ENCODE measurements at regions not wholly inside any gene's neighbourhood (a gene's known extent, or its start where the extent isn't known, plus 50 kb on each side); places are given as distances from the start of the nearest gene placed in this dataset.
"Not testable (repeated sequence)": the region's sequence is repeated elsewhere in the genome, so short reads cannot be mapped to it uniquely, and the experiment has no call there.

DNA sequence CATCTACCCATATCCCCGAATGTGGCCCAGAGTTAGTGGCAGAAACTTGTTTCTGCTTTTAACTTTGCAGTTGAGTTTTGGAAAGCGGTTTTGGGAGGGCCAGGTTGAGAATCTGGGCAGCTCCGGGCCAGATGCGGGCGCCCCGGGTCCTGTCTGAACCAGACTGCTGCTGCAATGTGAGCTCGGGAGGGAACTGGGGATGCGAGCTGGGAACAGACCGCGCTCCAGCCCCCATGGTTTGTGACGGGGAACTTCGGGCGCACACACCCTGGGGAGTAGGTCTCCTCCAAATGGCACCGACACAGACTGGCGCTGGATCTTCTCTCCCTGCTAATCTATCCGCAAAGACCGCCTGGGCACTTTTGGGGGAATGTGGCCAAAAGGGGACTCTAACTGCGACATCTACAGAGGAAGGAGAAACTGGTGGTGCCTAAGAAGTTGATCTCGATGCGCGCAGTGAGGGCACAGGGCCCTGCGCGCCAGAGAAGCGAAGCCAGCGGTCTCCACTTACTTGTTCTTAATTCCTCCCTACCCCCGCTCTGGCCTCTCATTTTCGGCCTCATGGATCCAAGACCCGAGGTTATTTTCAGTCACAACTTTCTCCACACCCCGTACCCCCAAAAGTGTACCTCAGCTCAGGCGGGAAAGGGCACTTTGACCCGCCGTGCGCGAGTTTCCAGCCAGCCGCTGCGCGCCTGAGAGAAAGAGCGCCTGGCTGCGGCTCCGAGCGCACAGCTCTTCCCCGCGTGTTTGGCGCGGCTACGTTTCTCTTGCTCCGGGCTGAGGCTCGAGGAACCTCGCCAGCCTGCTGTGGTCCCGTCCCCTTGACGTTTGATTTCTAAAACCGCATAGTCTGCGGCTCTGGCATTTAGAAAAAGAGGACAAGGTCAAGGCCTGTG lies 411.0 kb upstream of the ESRRG start:
- TF ChIP-seq, protein P1, sequence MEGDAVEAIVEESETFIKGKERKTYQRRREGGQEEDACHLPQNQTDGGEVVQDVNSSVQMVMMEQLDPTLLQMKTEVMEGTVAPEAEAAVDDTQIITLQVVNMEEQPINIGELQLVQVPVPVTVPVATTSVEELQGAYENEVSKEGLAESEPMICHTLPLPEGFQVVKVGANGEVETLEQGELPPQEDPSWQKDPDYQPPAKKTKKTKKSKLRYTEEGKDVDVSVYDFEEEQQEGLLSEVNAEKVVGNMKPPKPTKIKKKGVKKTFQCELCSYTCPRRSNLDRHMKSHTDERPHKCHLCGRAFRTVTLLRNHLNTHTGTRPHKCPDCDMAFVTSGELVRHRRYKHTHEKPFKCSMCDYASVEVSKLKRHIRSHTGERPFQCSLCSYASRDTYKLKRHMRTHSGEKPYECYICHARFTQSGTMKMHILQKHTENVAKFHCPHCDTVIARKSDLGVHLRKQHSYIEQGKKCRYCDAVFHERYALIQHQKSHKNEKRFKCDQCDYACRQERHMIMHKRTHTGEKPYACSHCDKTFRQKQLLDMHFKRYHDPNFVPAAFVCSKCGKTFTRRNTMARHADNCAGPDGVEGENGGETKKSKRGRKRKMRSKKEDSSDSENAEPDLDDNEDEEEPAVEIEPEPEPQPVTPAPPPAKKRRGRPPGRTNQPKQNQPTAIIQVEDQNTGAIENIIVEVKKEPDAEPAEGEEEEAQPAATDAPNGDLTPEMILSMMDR (IDR thresholded peaks at IDR 0.05): no peak

GRCh38 chr1:217133092-217133491 lies 409.9 kb upstream of the ESRRG start:
- intact Hi-C loops (cut with DNase I; ENCODE audit: low total_unique reads): no loop called here
- DNase-seq: no peak
- Histone ChIP-seq H3K9me3 (no peaks in the 10 kb centered on the region), H3K4me3 (no peak overlapping the region), H3K27ac (no peak overlapping the region), H3K36me3 (no peaks in the 10 kb centered on the region), H3K4me1 (peaks cover 0 to 39% (median 24%) of the 10 kb centered on the region in 4 donors), H3K27me3 (peaks cover 0 to 58% of the 10 kb centered on the region in 2 donors)
- TF ChIP-seq, protein P1 (IDR thresholded peaks at IDR 0.05): no peak

More for the DNA sequence above, 411.0 kb upstream of the ESRRG start:
- DNase-seq: no peak
- peak overlapping the region in 1 of 2 donors; percentile 54 for H3K4me3 ChIP-seq
- H3K4me1 ChIP-seq: peaks cover 0 to 40% (median 25%) of the 10 kb centered on the region in 4 donors
- no peaks in the 10 kb centered on the region for H3K9me3 ChIP-seq
- no peak overlapping the region for H3K27ac ChIP-seq
- intact Hi-C loops (cut with DNase I; ENCODE audit: low total_unique reads): no loop called here
- H3K36me3 ChIP-seq: no peaks in the 10 kb centered on the region
- peaks cover 0 to 70% of the 10 kb centered on the region in 2 donors for H3K27me3 ChIP-seq

GRCh38 chr1:217123340-217123739 lies 400.1 kb upstream of the ESRRG start:
- H3K4me1 ChIP-seq; H3K4me3 ChIP-seq; H3K27me3 ChIP-seq; H3K9me3 ChIP-seq; intact Hi-C loops (cut with DNase I; ENCODE audit: low total_unique reads); H3K27ac ChIP-seq; DNase-seq; H3K36me3 ChIP-seq: not testable (repeated sequence)

GRCh38 chr1:217117973-217118465 lies 394.8 kb upstream of the ESRRG start:
- DNase-seq: no peak
- Histone ChIP-seq H3K36me3 (no peaks in the 10 kb centered on the region), H3K4me3 (no peak overlapping the region), H3K4me1 (no peaks in the 10 kb centered on the region), H3K27ac (no peak overlapping the region), H3K27me3 (no peaks in the 10 kb centered on the region), H3K9me3 (no peaks in the 10 kb centered on the region)
- TF ChIP-seq, protein P1 (IDR thresholded peaks at IDR 0.05): no peak
- intact Hi-C loops (cut with DNase I; ENCODE audit: low total_unique reads): no loop called here

DNA sequence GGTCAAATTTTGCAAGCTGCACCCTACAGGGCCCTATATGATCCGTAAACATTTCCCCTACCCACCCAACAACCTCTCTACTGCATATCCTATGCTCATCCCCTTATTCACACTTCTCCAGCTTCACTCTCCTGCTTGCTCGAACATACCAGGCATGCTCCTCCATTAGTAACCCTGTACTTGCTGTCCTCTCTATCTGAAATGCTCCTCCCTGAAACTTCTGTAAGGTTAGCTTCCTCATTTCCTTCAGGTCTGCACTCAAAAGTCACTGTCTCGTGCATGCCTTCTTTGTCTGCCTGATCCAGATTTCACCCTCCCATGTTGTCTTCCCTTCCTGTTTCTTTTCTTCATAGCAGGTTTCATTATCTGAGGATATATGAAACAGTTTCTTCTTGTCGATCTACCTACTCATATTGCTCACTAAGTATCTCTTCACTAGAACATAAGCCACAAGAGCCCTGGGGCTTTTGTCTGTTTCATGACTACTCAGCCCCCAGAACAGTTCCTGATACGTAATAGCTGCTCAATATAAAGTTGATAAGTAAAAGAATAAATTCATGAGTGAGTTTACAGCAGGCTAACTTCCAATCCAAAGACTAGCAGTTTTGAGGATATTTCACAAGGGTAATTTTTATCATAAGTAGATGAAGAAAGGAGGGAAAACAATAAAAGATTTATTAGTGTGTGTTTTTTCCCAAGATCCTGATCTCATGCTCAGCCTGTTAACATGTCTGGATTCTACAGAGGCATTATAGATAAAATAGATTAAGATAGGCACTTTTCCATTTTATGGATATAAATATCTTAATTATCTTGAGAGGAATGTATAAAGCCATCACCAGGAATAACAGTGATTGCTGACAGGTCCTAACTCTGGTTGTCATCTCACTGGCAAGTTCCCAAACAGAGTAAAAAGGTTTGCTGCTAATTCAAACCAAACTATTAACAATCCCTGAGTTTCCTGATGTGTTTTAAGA lies 392.5 kb upstream of the ESRRG start:
- Histone ChIP-seq H3K36me3 (no peaks in the 10 kb centered on the region), H3K27me3 (no peaks in the 10 kb centered on the region), H3K27ac (no peak overlapping the region), H3K9me3 (no peaks in the 10 kb centered on the region), H3K4me3 (no peak overlapping the region), H3K4me1 (no peaks in the 10 kb centered on the region)
- TF ChIP-seq, protein P1 (IDR thresholded peaks at IDR 0.05): no peak
- DNase-seq: no peak
- intact Hi-C loops (cut with DNase I; ENCODE audit: low total_unique reads): no loop called here
